WTC11 (cell line): ENCODE measurements at regions not wholly inside any gene's neighbourhood (a gene's known extent, or its start where the extent isn't known, plus 50 kb on each side); places are given as distances from the start of the nearest gene placed in this dataset.

ENCODE experiments used
- ATAC-seq: fragments of 200-7000 bp; cut with Tn5 transposase; 2 replicates; pipeline ENCODE4 v1.10.0; 2021; ENCODE audit warnings: mild to moderate bottlenecking, moderate library complexity
- CTCF ChIA-PET: fragments of 300-600 bp; sonication (Branson Sonifier 250); formaldehyde crosslinking; loops from one replicate; lab custom pipeline; 2021; ENCODE audit warnings: antibody characterized with exemption; lab: Charles Lee
- POLR2A ChIA-PET: fragments of 350-600 bp; sonication (Branson Sonifier 250); formaldehyde crosslinking; loops from one replicate; lab custom pipeline; 2021; ENCODE audit warnings: antibody characterized with exemption; lab: Charles Lee
- DNase-seq: peaks from one replicate; pipeline ENCODE4 v3.0.0; 2021; ENCODE audit warnings: low spot score
- H3K27ac Mint-ChIP-seq: 2 replicates; pipeline ENCODE4 v1.8.0; 2021; ENCODE audit warnings: mixed read lengths
- H3K27me3 Mint-ChIP-seq: 2 replicates; pipeline ENCODE4 v1.8.0; 2021; ENCODE audit warnings: low read depth, mild to moderate bottlenecking, moderate library complexity, mixed read lengths
- H3K36me3 Mint-ChIP-seq: 2 replicates; pipeline ENCODE4 v1.8.0; 2021; ENCODE audit warnings: mixed read lengths
- H3K4me1 Mint-ChIP-seq: 2 replicates; pipeline ENCODE4 v1.8.0; 2022; ENCODE audit warnings: mixed read lengths
- H3K4me3 Mint-ChIP-seq: 2 replicates; pipeline ENCODE4 v1.8.0; 2021; ENCODE audit warnings: mild to moderate bottlenecking, moderate library complexity, mixed read lengths
- H3K9me3 Mint-ChIP-seq: 2 replicates; pipeline ENCODE4 v1.8.0; 2021; ENCODE audit warnings: mixed read lengths
- CREB1 ChIP-seq: sonication (generic); formaldehyde crosslinking; IDR thresholded peaks from 2 replicates; pipeline ENCODE4 v1.8.0; 2023; ENCODE audit warnings: mild to moderate bottlenecking, missing genetic modification reagents
- ETV6 ChIP-seq: sonication (generic); formaldehyde crosslinking; IDR thresholded peaks from 2 replicates; pipeline ENCODE4 v1.8.1; 2022; ENCODE audit warnings: mild to moderate bottlenecking, missing genetic modification reagents
- FOXJ3 ChIP-seq: sonication (generic); formaldehyde crosslinking; IDR thresholded peaks from 2 replicates; pipeline ENCODE4 v1.9.0; 2021; ENCODE audit warnings: missing genetic modification reagents, mild to moderate bottlenecking, borderline replicate concordance
- JUN ChIP-seq: sonication (generic); formaldehyde crosslinking; IDR thresholded peaks from 2 replicates; pipeline ENCODE4 v1.8.0; 2023; ENCODE audit warnings: mild to moderate bottlenecking, missing genetic modification reagents
- NR2C2 ChIP-seq: sonication (generic); formaldehyde crosslinking; IDR thresholded peaks from 2 replicates; pipeline ENCODE4 v1.8.0; 2022; ENCODE audit warnings: mild to moderate bottlenecking, missing genetic modification reagents
- OVOL2 ChIP-seq: fragments of 250-450 bp; sonication (Bioruptor Pico); IDR thresholded peaks from 2 replicates; pipeline ENCODE4 v1.9.0; 2021; ENCODE audit warnings: mild to moderate bottlenecking, borderline replicate concordance
- RELA ChIP-seq: sonication (generic); formaldehyde crosslinking; IDR thresholded peaks from 2 replicates; pipeline ENCODE4 v1.8.1; 2022; ENCODE audit warnings: missing genetic modification reagents, mild to moderate bottlenecking, borderline replicate concordance
- TCF7 ChIP-seq: sonication (generic); formaldehyde crosslinking; IDR thresholded peaks from 2 replicates; pipeline ENCODE4 v1.8.0; 2022; ENCODE audit warnings: mild to moderate bottlenecking, low read depth, missing genetic modification reagents, moderate library complexity
- TF ChIP-seq, protein P1 (sequence below): fragments of 200-600 bp; IDR thresholded peaks from 2 replicates; pipeline ENCODE4 v1.8.0; 2022; ENCODE audit warnings: antibody characterized with exemption
- TF ChIP-seq, protein P2 (sequence below): fragments of 250-450 bp; sonication (Bioruptor Pico); IDR thresholded peaks from 2 replicates; pipeline ENCODE4 v1.9.0; 2021; ENCODE audit warnings: mild to moderate bottlenecking
- TF ChIP-seq, protein P3 (sequence below): sonication (generic); formaldehyde crosslinking; IDR thresholded peaks from 2 replicates; pipeline ENCODE4 v1.8.0; 2023; ENCODE audit warnings: missing genetic modification reagents
- TF ChIP-seq, protein P4 (sequence below): fragments of 250-450 bp; sonication (Bioruptor Pico); IDR thresholded peaks from 2 replicates; pipeline ENCODE4 v1.8.0; 2021; ENCODE audit warnings: mild to moderate bottlenecking
- TF ChIP-seq, protein P5 (sequence below): sonication (generic); formaldehyde crosslinking; IDR thresholded peaks from 2 replicates; pipeline ENCODE4 v1.8.0; 2023; ENCODE audit warnings: mild to moderate bottlenecking, missing genetic modification reagents
- TF ChIP-seq, protein P6 (sequence below): sonication (generic); formaldehyde crosslinking; IDR thresholded peaks from 2 replicates; pipeline ENCODE4 v1.8.1; 2023; ENCODE audit warnings: mild to moderate bottlenecking, missing genetic modification reagents
- TF ChIP-seq, protein P7 (sequence below): sonication (generic); formaldehyde crosslinking; IDR thresholded peaks from 2 replicates; pipeline ENCODE4 v1.8.1; 2022; ENCODE audit warnings: low read depth, missing genetic modification reagents, borderline replicate concordance
- TF ChIP-seq, protein P8 (sequence below): sonication (generic); formaldehyde crosslinking; IDR thresholded peaks from 2 replicates; pipeline ENCODE4 v1.8.1; 2022; ENCODE audit warnings: low read depth, mild to moderate bottlenecking, moderate library complexity, missing genetic modification reagents, borderline replicate concordance

DNA sequence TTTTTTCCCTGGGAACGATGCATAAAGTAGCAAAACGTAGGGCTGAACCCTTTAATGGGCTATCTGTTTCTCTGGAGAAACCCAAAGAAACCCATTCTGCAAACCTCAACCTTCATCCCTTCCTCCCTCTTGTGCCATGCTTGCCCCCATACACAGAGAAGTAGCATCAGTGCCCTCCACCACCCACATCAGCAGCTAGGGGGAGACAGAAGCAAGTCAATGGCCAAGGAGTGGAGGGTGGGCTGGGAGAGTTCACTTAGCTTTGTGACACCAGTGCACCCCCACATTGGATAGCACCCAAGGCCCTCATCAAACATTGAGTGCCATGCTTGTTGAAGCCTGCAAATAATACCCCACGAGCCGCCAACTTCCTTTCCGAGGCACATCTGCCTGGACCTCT lies 282.4 kb downstream of the ABCC12 start:
- Mint-ChIP-seq H3K4me3 (no peak overlapping the region), H3K36me3 (no peaks in the 10 kb centered on the region), H3K27ac (no peak overlapping the region), H3K9me3 (peaks cover 13% of the 10 kb centered on the region), H3K4me1 (peaks cover 9% of the 10 kb centered on the region; the same call in 1 of the 2 replicates), H3K27me3 (no peaks in the 10 kb centered on the region; the same call in none of the 2 replicates)
- ATAC-seq: 0 out of 2 replicates have a peak, but pooled peaks have one; percentile 22
- TF ChIP-seq, protein P1, sequence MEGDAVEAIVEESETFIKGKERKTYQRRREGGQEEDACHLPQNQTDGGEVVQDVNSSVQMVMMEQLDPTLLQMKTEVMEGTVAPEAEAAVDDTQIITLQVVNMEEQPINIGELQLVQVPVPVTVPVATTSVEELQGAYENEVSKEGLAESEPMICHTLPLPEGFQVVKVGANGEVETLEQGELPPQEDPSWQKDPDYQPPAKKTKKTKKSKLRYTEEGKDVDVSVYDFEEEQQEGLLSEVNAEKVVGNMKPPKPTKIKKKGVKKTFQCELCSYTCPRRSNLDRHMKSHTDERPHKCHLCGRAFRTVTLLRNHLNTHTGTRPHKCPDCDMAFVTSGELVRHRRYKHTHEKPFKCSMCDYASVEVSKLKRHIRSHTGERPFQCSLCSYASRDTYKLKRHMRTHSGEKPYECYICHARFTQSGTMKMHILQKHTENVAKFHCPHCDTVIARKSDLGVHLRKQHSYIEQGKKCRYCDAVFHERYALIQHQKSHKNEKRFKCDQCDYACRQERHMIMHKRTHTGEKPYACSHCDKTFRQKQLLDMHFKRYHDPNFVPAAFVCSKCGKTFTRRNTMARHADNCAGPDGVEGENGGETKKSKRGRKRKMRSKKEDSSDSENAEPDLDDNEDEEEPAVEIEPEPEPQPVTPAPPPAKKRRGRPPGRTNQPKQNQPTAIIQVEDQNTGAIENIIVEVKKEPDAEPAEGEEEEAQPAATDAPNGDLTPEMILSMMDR: peak; percentile 23; the same call in 1 of the 2 replicates
- no peak for TF ChIP-seq JUN (CRISPR knock-in tag)
- peak; percentile 30 for DNase-seq
- POLR2A ChIA-PET: no interaction called here
- CTCF ChIA-PET: interaction anchor here (0.7 to 1.5 kb wide), 3 partner anchors 11 to 236 kb away, joined by 3 to 8 read pairs (median 6); no protein-coding TSS in a partner anchor

DNA sequence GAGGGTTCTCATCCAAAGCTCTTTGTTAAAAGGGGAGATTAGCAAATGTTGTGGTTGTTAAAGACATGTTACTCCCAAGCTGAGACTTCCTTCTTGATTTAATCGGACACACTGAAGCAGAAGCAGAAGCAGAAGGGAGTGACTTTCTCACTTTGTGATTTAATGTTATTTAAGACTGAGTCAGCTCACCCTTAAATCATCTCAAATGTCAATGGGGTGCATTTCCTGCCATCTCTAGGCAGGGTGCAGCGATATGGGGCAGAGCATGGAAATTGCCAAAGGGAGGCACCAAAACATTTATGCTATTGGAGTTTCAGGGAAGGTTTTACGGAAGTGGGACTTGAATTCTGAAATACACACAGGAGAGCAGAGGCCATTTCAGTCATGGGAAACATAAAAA lies 283.6 kb downstream of the ABCC12 start:
- no peak for DNase-seq
- H3K9me3 Mint-ChIP-seq: peaks cover 19% of the 10 kb centered on the region
- TF ChIP-seq NR2C2 (CRISPR knock-in tag): no peak
- TF ChIP-seq, protein P2, sequence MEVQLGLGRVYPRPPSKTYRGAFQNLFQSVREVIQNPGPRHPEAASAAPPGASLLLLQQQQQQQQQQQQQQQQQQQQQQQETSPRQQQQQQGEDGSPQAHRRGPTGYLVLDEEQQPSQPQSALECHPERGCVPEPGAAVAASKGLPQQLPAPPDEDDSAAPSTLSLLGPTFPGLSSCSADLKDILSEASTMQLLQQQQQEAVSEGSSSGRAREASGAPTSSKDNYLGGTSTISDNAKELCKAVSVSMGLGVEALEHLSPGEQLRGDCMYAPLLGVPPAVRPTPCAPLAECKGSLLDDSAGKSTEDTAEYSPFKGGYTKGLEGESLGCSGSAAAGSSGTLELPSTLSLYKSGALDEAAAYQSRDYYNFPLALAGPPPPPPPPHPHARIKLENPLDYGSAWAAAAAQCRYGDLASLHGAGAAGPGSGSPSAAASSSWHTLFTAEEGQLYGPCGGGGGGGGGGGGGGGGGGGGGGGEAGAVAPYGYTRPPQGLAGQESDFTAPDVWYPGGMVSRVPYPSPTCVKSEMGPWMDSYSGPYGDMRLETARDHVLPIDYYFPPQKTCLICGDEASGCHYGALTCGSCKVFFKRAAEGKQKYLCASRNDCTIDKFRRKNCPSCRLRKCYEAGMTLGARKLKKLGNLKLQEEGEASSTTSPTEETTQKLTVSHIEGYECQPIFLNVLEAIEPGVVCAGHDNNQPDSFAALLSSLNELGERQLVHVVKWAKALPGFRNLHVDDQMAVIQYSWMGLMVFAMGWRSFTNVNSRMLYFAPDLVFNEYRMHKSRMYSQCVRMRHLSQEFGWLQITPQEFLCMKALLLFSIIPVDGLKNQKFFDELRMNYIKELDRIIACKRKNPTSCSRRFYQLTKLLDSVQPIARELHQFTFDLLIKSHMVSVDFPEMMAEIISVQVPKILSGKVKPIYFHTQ (CRISPR knock-in tag): no peak
- TF ChIP-seq, protein P3, sequence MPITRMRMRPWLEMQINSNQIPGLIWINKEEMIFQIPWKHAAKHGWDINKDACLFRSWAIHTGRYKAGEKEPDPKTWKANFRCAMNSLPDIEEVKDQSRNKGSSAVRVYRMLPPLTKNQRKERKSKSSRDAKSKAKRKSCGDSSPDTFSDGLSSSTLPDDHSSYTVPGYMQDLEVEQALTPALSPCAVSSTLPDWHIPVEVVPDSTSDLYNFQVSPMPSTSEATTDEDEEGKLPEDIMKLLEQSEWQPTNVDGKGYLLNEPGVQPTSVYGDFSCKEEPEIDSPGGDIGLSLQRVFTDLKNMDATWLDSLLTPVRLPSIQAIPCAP (CRISPR knock-in tag): no peak
- TF ChIP-seq, protein P4, sequence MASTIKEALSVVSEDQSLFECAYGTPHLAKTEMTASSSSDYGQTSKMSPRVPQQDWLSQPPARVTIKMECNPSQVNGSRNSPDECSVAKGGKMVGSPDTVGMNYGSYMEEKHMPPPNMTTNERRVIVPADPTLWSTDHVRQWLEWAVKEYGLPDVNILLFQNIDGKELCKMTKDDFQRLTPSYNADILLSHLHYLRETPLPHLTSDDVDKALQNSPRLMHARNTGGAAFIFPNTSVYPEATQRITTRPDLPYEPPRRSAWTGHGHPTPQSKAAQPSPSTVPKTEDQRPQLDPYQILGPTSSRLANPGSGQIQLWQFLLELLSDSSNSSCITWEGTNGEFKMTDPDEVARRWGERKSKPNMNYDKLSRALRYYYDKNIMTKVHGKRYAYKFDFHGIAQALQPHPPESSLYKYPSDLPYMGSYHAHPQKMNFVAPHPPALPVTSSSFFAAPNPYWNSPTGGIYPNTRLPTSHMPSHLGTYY (CRISPR knock-in tag): no peak
- no peak for TF ChIP-seq JUN (CRISPR knock-in tag)
- TF ChIP-seq, protein P5, sequence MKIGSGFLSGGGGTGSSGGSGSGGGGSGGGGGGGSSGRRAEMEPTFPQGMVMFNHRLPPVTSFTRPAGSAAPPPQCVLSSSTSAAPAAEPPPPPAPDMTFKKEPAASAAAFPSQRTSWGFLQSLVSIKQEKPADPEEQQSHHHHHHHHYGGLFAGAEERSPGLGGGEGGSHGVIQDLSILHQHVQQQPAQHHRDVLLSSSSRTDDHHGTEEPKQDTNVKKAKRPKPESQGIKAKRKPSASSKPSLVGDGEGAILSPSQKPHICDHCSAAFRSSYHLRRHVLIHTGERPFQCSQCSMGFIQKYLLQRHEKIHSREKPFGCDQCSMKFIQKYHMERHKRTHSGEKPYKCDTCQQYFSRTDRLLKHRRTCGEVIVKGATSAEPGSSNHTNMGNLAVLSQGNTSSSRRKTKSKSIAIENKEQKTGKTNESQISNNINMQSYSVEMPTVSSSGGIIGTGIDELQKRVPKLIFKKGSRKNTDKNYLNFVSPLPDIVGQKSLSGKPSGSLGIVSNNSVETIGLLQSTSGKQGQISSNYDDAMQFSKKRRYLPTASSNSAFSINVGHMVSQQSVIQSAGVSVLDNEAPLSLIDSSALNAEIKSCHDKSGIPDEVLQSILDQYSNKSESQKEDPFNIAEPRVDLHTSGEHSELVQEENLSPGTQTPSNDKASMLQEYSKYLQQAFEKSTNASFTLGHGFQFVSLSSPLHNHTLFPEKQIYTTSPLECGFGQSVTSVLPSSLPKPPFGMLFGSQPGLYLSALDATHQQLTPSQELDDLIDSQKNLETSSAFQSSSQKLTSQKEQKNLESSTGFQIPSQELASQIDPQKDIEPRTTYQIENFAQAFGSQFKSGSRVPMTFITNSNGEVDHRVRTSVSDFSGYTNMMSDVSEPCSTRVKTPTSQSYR (CRISPR knock-in tag): no peak
- TF ChIP-seq RELA: no peak
- no peak for TF ChIP-seq FOXJ3
- TF ChIP-seq TCF7 (CRISPR knock-in tag): no peak
- TF ChIP-seq CREB1 (CRISPR knock-in tag): no peak
- TF ChIP-seq, all 79 proteins: peak for 0
- H3K4me3 Mint-ChIP-seq: no peak overlapping the region
- CTCF ChIA-PET: no interaction called here
- POLR2A ChIA-PET: no interaction called here
- H3K27ac Mint-ChIP-seq: no peak overlapping the region
- H3K4me1 Mint-ChIP-seq: peaks cover 9% of the 10 kb centered on the region; the same call in 1 of the 2 replicates
- peaks cover 3% of the 10 kb centered on the region for H3K36me3 Mint-ChIP-seq
- ATAC-seq: no peak
- H3K27me3 Mint-ChIP-seq: no peaks in the 10 kb centered on the region; the same call in 1 of the 2 replicates

DNA sequence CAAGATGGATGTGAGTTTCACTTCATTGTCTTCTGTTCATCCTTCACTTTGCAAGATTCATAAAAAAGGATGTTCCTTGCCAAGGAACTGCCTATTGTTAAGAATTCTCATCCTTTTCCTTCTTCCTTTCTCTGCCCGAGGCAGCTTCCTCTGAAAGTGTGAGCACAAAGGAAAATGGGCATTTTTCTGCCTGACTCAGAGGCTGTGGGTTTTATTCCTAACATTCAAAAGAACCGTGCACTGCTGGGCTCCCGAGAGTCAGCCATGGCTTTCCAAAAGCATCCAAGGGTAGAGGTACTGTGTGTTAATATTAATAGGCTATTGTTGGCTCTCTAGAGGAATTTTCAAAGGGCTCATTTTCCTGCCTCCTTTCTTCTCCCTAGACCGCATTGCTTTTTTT lies 289.4 kb downstream of the ABCC12 start:
- DNase-seq (no peak), ATAC-seq (no peak)
- Mint-ChIP-seq H3K27ac (no peak overlapping the region), H3K36me3 (peaks cover 3% of the 10 kb centered on the region), H3K4me3 (no peak overlapping the region), H3K9me3 (peaks cover 24% of the 10 kb centered on the region), H3K4me1 (peaks cover 26% of the 10 kb centered on the region), H3K27me3 (peaks cover 15% of the 10 kb centered on the region)
- ChIA-PET CTCF (no interaction called here), POLR2A (no interaction called here)
- TF ChIP-seq ETV6 (CRISPR knock-in tag) (no peak), OVOL2 (CRISPR knock-in tag) (no peak)
- TF ChIP-seq, protein P6, sequence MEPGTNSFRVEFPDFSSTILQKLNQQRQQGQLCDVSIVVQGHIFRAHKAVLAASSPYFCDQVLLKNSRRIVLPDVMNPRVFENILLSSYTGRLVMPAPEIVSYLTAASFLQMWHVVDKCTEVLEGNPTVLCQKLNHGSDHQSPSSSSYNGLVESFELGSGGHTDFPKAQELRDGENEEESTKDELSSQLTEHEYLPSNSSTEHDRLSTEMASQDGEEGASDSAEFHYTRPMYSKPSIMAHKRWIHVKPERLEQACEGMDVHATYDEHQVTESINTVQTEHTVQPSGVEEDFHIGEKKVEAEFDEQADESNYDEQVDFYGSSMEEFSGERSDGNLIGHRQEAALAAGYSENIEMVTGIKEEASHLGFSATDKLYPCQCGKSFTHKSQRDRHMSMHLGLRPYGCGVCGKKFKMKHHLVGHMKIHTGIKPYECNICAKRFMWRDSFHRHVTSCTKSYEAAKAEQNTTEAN (CRISPR knock-in tag): no peak
- TF ChIP-seq, protein P7, sequence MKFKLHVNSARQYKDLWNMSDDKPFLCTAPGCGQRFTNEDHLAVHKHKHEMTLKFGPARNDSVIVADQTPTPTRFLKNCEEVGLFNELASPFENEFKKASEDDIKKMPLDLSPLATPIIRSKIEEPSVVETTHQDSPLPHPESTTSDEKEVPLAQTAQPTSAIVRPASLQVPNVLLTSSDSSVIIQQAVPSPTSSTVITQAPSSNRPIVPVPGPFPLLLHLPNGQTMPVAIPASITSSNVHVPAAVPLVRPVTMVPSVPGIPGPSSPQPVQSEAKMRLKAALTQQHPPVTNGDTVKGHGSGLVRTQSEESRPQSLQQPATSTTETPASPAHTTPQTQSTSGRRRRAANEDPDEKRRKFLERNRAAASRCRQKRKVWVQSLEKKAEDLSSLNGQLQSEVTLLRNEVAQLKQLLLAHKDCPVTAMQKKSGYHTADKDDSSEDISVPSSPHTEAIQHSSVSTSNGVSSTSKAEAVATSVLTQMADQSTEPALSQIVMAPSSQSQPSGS (CRISPR knock-in tag): no peak
- TF ChIP-seq, protein P8, sequence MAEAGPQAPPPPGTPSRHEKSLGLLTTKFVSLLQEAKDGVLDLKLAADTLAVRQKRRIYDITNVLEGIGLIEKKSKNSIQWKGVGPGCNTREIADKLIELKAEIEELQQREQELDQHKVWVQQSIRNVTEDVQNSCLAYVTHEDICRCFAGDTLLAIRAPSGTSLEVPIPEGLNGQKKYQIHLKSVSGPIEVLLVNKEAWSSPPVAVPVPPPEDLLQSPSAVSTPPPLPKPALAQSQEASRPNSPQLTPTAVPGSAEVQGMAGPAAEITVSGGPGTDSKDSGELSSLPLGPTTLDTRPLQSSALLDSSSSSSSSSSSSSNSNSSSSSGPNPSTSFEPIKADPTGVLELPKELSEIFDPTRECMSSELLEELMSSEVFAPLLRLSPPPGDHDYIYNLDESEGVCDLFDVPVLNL (CRISPR knock-in tag): no peak
